ENCODE measurements at regions not wholly inside any gene's neighbourhood (a gene's known extent, or its start where the extent isn't known, plus 50 kb on each side); places are given as distances from the start of the nearest gene placed in this dataset.

DNA sequence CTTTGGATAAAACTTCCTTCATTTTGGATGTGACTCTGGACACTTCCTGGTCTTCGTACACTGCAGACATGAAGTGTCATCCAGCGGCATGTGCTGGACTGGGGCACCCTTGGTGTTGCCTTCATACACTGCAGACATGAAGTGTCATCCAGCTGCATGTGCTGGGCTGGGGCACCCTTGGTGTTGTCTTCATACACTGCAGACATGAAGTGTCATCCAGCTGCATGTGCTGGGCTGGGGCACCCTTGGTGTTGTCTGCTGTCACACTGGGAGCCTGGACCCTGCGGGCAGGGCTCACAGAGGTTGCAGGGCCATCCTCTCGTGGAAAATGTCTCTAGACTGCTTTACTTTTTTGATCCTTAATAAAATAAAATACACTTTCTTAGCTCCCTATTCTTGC lies 771.4 kb downstream of the BRD1 start:
- no peaks in the 10 kb centered on the region for H3F3A ChIP-seq (ENCODE audit: low read depth)
- H3K79me2 ChIP-seq (ENCODE audit: insufficient read depth, low read length), result no peaks in the 10 kb centered on the region
- no peak overlapping the region for H3K9ac ChIP-seq (ENCODE audit: low read depth, low read length, poor library complexity, severe bottlenecking)
- H3K4me3 ChIP-seq (ENCODE audit: low read length, poor library complexity, severe bottlenecking), result no peak overlapping the region
- no peak overlapping the region for H2AFZ ChIP-seq (ENCODE audit: low read length)
- H3K36me3 ChIP-seq (ENCODE audit: insufficient read depth, low read length), result no peaks in the 10 kb centered on the region
- H3K4me1 ChIP-seq (ENCODE audit: insufficient read depth, low read length, poor library complexity, severe bottlenecking), result no peaks in the 10 kb centered on the region
- no peak for TF ChIP-seq EZH2phosphoT487 (IDR thresholded peaks at IDR 0.05; ENCODE audit: borderline replicate concordance)
- TF ChIP-seq, protein P1, sequence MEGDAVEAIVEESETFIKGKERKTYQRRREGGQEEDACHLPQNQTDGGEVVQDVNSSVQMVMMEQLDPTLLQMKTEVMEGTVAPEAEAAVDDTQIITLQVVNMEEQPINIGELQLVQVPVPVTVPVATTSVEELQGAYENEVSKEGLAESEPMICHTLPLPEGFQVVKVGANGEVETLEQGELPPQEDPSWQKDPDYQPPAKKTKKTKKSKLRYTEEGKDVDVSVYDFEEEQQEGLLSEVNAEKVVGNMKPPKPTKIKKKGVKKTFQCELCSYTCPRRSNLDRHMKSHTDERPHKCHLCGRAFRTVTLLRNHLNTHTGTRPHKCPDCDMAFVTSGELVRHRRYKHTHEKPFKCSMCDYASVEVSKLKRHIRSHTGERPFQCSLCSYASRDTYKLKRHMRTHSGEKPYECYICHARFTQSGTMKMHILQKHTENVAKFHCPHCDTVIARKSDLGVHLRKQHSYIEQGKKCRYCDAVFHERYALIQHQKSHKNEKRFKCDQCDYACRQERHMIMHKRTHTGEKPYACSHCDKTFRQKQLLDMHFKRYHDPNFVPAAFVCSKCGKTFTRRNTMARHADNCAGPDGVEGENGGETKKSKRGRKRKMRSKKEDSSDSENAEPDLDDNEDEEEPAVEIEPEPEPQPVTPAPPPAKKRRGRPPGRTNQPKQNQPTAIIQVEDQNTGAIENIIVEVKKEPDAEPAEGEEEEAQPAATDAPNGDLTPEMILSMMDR (conservative IDR thresholded peaks at IDR 0.05; ENCODE audit: low read length), result no peak
- H3K9me2 ChIP-seq (replicated peaks; ENCODE audit: low read depth, low read length), result no peaks in the 10 kb centered on the region
- no peaks in the 10 kb centered on the region for H3K27me3 ChIP-seq (ENCODE audit: insufficient read depth, low read length, poor library complexity, severe bottlenecking)
- H4K20me1 ChIP-seq (ENCODE audit: insufficient read depth, low read length, poor library complexity, severe bottlenecking), result no peaks in the 10 kb centered on the region
- H3K4me2 ChIP-seq (ENCODE audit: low read depth, low read length, poor library complexity, severe bottlenecking), result no peak overlapping the region
- H3K9me3 ChIP-seq (ENCODE audit: insufficient read depth, low read depth, low read length), result no peaks in the 10 kb centered on the region; the same call in 1 of the 2 replicates

DNA sequence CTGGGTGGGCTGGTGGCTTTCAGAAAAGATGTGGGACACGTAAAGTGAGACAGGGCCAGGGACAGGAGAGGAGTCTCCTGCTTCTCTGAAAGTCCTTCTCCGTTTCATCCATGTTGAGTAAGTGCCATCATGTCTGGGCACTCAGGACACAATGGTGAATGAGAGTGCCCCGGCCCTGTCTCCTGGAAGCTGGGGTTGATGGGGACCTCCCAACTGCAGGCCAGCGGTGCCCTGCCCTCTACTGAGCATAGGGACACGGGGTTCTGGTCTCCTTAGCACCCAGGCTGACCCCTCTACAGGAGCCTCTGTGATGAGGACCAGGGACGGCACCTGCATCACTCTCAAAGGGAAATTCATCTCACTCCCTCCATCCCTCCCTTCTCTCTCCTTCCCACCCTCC lies 772.3 kb downstream of the BRD1 start:
- Histone ChIP-seq H3K4me3 (ENCODE audit: low read length, poor library complexity, severe bottlenecking) (no peak overlapping the region), H3K9me2 (replicated peaks; ENCODE audit: low read depth, low read length) (no peaks in the 10 kb centered on the region), H3K9ac (ENCODE audit: low read depth, low read length, poor library complexity, severe bottlenecking) (no peak overlapping the region), H3K79me2 (ENCODE audit: insufficient read depth, low read length) (no peaks in the 10 kb centered on the region), H3K36me3 (ENCODE audit: insufficient read depth, low read length) (no peaks in the 10 kb centered on the region), H3K27me3 (ENCODE audit: insufficient read depth, low read length, poor library complexity, severe bottlenecking) (no peaks in the 10 kb centered on the region), H3K9me3 (ENCODE audit: insufficient read depth, low read depth, low read length) (no peaks in the 10 kb centered on the region; the same call in 1 of the 2 replicates), H2AFZ (ENCODE audit: low read length) (no peak overlapping the region), H3F3A (ENCODE audit: low read depth) (no peaks in the 10 kb centered on the region), H4K20me1 (ENCODE audit: insufficient read depth, low read length, poor library complexity, severe bottlenecking) (no peaks in the 10 kb centered on the region), H3K4me1 (ENCODE audit: insufficient read depth, low read length, poor library complexity, severe bottlenecking) (no peaks in the 10 kb centered on the region), H3K4me2 (ENCODE audit: low read depth, low read length, poor library complexity, severe bottlenecking) (no peak overlapping the region)
- TF ChIP-seq, protein P1 (conservative IDR thresholded peaks at IDR 0.05; ENCODE audit: low read length), result no peak
- TF ChIP-seq EZH2phosphoT487 (IDR thresholded peaks at IDR 0.05; ENCODE audit: borderline replicate concordance), result no peak

DNA sequence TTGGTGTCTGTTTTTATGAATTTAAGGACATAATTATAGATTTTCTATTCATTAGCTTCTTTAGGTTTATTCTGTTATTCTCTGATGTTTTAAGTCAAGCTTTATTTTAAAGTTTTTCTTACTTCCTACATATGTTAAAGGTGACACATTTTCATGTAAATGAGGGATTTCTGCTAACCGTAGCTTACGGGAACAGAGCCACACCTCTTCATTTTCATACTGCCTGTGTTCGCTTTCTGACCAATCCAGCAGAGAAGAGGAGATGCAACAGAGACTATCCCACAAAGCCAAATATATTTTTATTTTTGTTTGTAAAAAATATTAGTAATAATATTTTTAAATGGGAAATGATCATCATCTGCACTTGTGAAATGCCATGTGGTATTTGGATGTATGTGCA lies 774.1 kb downstream of the BRD1 start:
- H2AFZ ChIP-seq (ENCODE audit: low read length), result no peak overlapping the region

More for the DNA sequence above, 774.1 kb downstream of the BRD1 start:
- Histone ChIP-seq H3K27me3 (ENCODE audit: insufficient read depth, low read length, poor library complexity, severe bottlenecking) (no peaks in the 10 kb centered on the region), H3K9me3 (ENCODE audit: insufficient read depth, low read depth, low read length) (no peaks in the 10 kb centered on the region; the same call in 1 of the 2 replicates), H3K79me2 (ENCODE audit: insufficient read depth, low read length) (no peaks in the 10 kb centered on the region), H3K36me3 (ENCODE audit: insufficient read depth, low read length) (no peaks in the 10 kb centered on the region), H3F3A (ENCODE audit: low read depth) (no peaks in the 10 kb centered on the region), H3K4me3 (ENCODE audit: low read length, poor library complexity, severe bottlenecking) (no peak overlapping the region), H3K4me2 (ENCODE audit: low read depth, low read length, poor library complexity, severe bottlenecking) (no peak overlapping the region), H3K9me2 (replicated peaks; ENCODE audit: low read depth, low read length) (no peaks in the 10 kb centered on the region), H3K4me1 (ENCODE audit: insufficient read depth, low read length, poor library complexity, severe bottlenecking) (no peaks in the 10 kb centered on the region), H3K9ac (ENCODE audit: low read depth, low read length, poor library complexity, severe bottlenecking) (no peak overlapping the region), H4K20me1 (ENCODE audit: insufficient read depth, low read length, poor library complexity, severe bottlenecking) (no peaks in the 10 kb centered on the region)
- TF ChIP-seq, protein P1 (conservative IDR thresholded peaks at IDR 0.05; ENCODE audit: low read length), result no peak
- no peak for TF ChIP-seq EZH2phosphoT487 (IDR thresholded peaks at IDR 0.05; ENCODE audit: borderline replicate concordance)
